ENCODE measurements at regions not wholly inside any gene's neighbourhood (a gene's known extent, or its start where the extent isn't known, plus 50 kb on each side); places are given as distances from the start of the nearest gene placed in this dataset.

GRCh38 chr22:22818861-22819855 lies 68.5 kb upstream of the IGLL5 start:
- TF ChIP-seq, protein P1, sequence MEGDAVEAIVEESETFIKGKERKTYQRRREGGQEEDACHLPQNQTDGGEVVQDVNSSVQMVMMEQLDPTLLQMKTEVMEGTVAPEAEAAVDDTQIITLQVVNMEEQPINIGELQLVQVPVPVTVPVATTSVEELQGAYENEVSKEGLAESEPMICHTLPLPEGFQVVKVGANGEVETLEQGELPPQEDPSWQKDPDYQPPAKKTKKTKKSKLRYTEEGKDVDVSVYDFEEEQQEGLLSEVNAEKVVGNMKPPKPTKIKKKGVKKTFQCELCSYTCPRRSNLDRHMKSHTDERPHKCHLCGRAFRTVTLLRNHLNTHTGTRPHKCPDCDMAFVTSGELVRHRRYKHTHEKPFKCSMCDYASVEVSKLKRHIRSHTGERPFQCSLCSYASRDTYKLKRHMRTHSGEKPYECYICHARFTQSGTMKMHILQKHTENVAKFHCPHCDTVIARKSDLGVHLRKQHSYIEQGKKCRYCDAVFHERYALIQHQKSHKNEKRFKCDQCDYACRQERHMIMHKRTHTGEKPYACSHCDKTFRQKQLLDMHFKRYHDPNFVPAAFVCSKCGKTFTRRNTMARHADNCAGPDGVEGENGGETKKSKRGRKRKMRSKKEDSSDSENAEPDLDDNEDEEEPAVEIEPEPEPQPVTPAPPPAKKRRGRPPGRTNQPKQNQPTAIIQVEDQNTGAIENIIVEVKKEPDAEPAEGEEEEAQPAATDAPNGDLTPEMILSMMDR (IDR thresholded peaks at IDR 0.05) = no peak
- TF ChIP-seq EP300 (IDR thresholded peaks at IDR 0.05) (no peak), POLR2A (IDR thresholded peaks at IDR 0.05) (no peak)
